Peyer's patch (tissue), 4 donors: ENCODE measurements at regions not wholly inside any gene's neighbourhood (a gene's known extent, or its start where the extent isn't known, plus 50 kb on each side); places are given as distances from the start of the nearest gene placed in this dataset.

ENCODE experiments used
- POLR2A ChIP-seq, 2 donors: fragments of 450-650 bp; IDR thresholded peaks; one replicate each; pipeline ENCODE4 v1.5.1; 2017; ENCODE audit warnings: antibody characterized with exemption in 2 of 2, mild to moderate bottlenecking in 2 of 2, moderate library complexity in 2 of 2
- TF ChIP-seq, protein P1 (sequence below), 6 experiments: fragments of 450-650 bp in 4 of 6; fragments of 200-600 bp in 2 of 6; sonication (generic) in 1 of 6; IDR thresholded peaks; one replicate each; pipeline ENCODE4 v1.5.1; 2017 to 2019; ENCODE audit warnings: antibody characterized with exemption in 6 of 6, mild to moderate bottlenecking in 3 of 6, moderate library complexity in 1 of 6

DNA sequence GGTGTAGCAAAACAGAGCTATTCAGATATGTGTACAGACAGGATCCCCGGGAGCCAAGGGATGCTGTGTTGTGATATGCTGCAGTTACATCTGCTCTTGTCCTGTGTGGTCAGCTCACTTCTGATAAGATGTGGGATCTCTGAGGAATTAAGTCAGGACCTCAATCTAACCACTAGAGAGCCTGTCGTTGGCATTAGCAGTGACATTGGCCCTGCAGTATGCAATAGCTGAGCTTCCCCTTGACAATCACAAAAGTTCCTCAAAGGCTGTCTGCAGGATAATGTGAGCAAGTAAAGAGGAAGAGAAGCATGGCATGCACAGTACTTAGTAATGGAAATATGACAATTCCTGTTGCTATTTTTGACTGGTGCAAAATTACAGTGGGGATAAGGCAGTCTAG, 203.4 kb upstream of the MIR17HG start:
- TF ChIP-seq, protein P1, sequence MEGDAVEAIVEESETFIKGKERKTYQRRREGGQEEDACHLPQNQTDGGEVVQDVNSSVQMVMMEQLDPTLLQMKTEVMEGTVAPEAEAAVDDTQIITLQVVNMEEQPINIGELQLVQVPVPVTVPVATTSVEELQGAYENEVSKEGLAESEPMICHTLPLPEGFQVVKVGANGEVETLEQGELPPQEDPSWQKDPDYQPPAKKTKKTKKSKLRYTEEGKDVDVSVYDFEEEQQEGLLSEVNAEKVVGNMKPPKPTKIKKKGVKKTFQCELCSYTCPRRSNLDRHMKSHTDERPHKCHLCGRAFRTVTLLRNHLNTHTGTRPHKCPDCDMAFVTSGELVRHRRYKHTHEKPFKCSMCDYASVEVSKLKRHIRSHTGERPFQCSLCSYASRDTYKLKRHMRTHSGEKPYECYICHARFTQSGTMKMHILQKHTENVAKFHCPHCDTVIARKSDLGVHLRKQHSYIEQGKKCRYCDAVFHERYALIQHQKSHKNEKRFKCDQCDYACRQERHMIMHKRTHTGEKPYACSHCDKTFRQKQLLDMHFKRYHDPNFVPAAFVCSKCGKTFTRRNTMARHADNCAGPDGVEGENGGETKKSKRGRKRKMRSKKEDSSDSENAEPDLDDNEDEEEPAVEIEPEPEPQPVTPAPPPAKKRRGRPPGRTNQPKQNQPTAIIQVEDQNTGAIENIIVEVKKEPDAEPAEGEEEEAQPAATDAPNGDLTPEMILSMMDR (IDR thresholded peaks at IDR 0.05): no peak
- TF ChIP-seq POLR2A (IDR thresholded peaks at IDR 0.05): no peak
